GM12874 (cell line): ENCODE measurements at regions not wholly inside any gene's neighbourhood (a gene's known extent, or its start where the extent isn't known, plus 50 kb on each side); places are given as distances from the start of the nearest gene placed in this dataset.
A peak's percentile ranks its signal among the peaks of the same experiment; 100 is the strongest.

Experiments used
- TF ChIP-seq, protein P1 (sequence below): IDR thresholded peaks from 2 replicates; pipeline ENCODE4 v1.5.1; 2011; ENCODE audit warnings: low read depth, mild to moderate bottlenecking, control low read depth, low read length, moderate library complexity; ENCODE audit not compliant: insufficient read depth

DNA sequence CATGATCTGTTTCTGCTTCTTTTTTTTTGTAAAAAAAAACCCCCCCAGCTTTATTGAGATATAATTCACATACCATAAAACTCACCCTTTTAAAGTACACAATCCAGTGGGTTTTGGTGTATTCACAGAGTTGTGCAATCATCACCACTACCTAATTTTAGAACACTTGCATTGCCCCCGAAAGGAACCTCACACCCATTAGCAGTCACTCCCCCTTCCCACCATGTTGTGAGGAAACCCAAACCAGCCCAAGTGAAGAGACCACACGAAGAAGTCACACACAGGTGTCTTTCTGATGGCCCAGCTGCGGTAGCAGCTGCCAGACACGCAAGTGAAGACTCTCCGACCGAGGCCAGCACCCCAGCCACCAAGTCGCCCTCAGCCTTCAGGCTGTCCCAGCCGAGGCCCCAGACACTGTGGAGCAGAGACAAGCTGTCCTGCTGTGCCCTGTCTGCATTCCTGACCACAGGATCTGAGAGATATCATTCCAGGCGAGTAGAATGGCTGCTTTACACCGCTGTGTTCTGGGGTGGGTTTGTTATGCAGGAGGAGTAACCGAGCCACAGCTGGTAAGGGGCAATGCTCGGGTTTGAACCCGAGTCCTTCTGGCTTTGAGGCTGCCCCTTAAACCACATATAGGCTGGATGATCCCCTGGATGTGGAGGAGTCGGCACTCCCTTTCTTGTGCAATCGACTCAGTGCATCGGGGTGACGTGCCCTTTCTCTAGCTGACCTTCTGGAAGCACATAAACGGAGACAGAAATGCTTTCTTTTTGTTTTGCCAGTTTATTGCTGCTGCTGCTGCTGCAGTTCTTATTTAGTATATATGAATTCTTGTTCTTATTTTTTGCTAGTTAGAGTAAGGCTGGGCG is 59.1 kb upstream of the PTPN1 start:
- TF ChIP-seq, protein P1, sequence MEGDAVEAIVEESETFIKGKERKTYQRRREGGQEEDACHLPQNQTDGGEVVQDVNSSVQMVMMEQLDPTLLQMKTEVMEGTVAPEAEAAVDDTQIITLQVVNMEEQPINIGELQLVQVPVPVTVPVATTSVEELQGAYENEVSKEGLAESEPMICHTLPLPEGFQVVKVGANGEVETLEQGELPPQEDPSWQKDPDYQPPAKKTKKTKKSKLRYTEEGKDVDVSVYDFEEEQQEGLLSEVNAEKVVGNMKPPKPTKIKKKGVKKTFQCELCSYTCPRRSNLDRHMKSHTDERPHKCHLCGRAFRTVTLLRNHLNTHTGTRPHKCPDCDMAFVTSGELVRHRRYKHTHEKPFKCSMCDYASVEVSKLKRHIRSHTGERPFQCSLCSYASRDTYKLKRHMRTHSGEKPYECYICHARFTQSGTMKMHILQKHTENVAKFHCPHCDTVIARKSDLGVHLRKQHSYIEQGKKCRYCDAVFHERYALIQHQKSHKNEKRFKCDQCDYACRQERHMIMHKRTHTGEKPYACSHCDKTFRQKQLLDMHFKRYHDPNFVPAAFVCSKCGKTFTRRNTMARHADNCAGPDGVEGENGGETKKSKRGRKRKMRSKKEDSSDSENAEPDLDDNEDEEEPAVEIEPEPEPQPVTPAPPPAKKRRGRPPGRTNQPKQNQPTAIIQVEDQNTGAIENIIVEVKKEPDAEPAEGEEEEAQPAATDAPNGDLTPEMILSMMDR: no peak

- TF ChIP-seq, protein P1: no peak
These were observed 56.5 kb upstream of the PTPN1 start for GRCh38 chr20:50453533-50454244.

DNA sequence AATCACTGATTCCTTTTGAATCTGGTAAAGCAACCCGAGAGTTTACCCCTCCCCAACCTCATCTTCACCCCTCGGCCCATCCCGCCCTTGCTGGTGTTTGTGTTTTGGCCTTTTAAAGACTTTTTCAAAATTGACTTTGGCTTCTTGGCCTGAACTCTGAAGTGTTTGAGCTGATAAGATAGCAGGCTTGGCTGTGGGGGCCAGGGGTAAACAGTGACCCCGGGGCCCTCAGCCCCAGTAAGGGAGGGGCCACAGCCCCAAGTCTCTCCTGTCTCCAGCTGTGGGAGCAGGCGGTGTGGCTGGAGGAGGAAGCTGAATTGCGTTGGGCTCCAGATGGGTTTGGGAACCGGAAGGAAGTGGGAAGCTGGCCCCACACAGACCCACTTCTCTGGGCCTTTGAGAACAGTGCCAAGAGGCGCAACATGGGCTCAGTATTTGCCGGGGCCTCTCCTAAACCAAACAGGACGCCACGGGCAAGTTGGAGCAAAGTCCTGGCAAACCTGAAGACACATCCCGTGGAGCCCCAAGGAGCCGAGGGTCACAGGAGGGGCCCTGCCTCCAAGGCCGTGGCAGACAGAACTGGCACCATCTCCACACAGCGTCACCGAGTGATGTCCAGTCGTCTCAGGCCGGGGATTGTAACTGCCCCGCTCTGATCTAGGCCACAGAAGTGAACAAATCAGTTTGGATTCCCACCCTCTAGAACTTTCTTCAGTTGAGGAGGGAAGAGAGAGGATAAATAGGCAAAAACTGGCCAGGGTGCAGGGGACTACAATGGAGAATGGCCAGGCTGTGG is 54.3 kb upstream of the PTPN1 start:
- TF ChIP-seq, protein P1: no peak

DNA sequence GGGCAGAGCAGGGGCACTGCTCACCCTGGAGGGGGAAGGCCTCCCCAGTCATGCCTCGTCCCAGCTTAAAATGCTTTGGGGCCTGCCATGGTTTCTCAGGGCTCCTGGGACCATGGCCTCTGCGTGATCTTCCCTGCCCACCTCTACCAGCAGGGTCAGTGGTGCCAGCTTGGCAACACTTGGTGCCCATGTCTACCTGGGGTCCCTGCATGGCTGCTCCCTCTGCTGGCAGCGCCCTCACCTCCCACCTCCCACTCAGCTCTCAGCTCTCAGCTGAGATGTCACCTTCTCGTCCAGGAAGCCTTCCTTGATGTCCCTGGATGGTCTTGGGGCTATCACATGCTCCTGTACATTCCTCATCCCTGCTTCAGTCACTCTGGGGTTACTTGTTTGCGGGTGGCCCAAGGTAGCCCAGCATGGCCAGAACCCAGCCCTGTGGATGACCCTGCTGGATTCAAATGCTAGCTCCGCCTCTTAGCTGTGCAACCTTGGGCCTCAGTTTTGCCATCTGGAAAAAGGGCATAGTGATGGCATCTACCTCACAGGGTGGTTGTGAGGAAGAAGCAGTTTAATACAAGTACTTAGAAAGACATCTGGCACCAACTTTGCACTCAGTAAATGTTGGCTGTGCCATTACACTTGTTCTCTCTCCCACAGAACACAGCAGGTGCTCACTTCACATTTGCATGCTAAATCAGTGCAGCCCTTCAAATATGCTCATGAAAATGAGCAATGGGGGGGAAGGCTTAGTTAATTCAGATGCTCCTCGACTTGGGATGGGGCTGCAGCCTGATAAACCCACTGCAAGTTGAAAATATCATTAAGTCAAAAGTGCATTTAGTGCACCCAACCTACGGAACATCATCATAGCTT is 53.5 kb upstream of the PTPN1 start:
- TF ChIP-seq, protein P1: peak; percentile 27; the same call in 1 of the 2 replicates

DNA sequence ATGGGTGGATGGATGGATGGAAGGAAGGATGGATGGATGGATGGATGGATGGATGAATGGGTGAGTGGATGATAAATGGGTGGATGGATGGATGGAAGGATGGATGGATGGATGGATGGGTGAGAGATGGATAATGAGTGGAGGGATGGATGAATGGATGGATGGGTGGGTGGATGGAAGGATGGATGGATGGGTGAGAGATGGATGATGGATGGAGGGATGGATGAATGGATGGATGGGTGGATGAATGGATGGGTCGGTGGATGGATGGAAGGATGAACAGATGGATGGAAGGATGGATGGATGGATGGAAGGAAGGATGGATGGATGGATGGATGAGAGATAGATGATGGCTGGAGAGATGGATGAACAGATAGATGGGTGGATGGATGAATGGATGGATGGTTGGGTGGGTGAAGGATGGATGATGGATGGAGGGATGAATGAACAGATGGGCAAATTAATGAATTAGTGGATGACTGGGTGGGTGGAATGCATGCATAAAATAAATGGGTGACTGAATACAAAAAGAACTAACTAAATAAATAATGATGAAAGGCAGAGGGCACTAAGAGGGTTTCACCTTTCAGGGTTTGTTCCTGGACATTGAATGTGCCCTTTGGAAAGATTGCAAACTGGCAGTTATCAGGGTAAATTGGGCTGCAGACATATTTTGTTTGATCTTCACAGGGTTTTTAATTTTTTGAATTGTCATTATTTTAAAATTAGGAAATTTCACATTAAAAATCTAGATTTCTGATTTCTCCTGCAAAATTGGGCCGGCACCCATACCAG is 50.9 kb upstream of the PTPN1 start:
- TF ChIP-seq, protein P1: no peak

DNA sequence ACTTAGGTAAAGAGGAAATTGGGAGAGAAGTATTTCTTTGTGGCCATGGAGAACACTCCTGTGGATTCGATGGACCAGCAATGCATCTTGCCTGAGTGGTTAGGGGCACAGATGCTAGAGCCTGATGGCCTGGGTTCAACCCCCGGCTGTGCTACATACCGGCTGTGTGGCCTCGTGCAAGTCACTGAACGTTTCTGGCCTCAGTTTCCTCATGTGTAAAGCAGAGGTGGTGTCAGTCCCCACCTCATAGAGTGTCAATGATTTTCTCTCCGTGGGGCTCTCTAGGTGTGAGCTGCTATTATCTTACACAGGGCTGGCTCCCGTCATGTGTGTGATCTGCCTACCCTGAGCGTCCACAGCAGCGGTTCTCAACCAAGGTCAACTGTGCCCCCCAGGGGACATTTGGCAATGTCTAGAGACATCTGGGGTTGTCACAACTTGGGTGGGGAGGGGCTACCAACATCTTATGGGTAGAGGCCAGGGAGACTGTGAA is 50.0 kb upstream of the PTPN1 start:
- TF ChIP-seq, protein P1: no peak
